Duodenal mucosa (tissue), 2 donors: ENCODE measurements at regions not wholly inside any gene's neighbourhood (a gene's known extent, or its start where the extent isn't known, plus 50 kb on each side); places are given as distances from the start of the nearest gene placed in this dataset.
"Not testable (repeated sequence)": the region's sequence is repeated elsewhere in the genome, so short reads cannot be mapped to it uniquely, and the experiment has no call there.

Source experiments
- H3K27ac ChIP-seq: one replicate; pipeline ENCODE4 v1.7.0; 2013; ENCODE audit warnings: low read depth, low read length
- H3K27me3 ChIP-seq, 2 donors: one replicate each; pipeline ENCODE4 v1.7.0; 2013; ENCODE audit warnings: low read length in 2 of 2, control low read depth in 1 of 2; ENCODE audit not compliant: insufficient read depth in 2 of 2, control insufficient read depth in 1 of 2
- H3K36me3 ChIP-seq, 2 donors: one replicate each; pipeline ENCODE4 v1.7.0; 2013; ENCODE audit warnings: low read length in 2 of 2, control low read depth in 1 of 2; ENCODE audit not compliant: insufficient read depth in 2 of 2, control insufficient read depth in 1 of 2
- H3K4me1 ChIP-seq, 2 donors: one replicate each; pipeline ENCODE4 v1.7.0; 2013; ENCODE audit warnings: low read length in 2 of 2, control low read depth in 1 of 2; ENCODE audit not compliant: insufficient read depth in 2 of 2, control insufficient read depth in 1 of 2
- H3K4me3 ChIP-seq, 2 donors: one replicate each; pipeline ENCODE4 v1.7.0; 2013; ENCODE audit warnings: low read length in 2 of 2, low read depth in 1 of 2
- H3K9ac ChIP-seq, 2 donors: one replicate each; pipeline ENCODE4 v1.7.0; 2013; ENCODE audit warnings: low read length in 2 of 2, low read depth in 1 of 2
- H3K9me3 ChIP-seq, 2 donors: one replicate each; pipeline ENCODE4 v1.7.0; 2013; ENCODE audit warnings: low read length in 2 of 2, control low read depth in 1 of 2; ENCODE audit not compliant: control insufficient read depth in 1 of 2

DNA sequence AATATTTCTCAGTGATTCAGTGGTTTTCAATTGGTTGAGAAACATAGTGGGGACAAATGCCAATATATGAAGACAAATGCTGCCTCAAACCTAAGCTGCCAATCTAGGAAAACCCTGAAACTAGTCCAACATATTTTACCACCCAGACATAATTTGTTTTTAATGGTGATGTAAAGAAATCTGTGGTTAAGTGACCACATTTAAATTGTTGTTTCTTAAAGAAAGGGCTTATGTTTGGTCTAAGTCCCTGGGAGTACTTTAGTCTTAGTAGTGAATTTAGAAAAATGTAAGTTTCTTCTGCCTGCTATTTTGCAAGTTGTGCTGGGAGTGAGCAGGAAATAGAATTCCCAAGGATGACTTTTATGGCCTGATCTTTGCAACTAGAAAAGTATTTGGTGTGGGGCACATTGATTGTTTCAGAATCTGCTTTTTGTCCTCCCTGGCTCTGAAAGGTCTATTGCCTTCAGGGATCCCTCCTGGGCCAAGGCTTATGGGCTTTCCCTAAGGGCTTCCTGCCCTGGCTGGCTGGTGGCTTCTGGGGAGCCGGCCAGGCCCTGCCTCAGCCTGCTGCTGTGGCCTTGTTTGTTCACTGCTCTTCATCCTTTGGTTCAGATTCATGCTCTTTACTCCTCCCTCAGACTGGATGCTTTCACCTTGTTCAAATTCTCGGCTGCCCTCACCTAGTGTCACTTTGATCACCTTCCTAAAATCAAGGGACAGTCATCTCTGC is 169.8 kb upstream of the JADE1 start:
- Histone ChIP-seq H3K9ac (no peak overlapping the region), H3K27me3 (no peaks in the 10 kb centered on the region), H3K36me3 (no peaks in the 10 kb centered on the region), H3K4me3 (no peak overlapping the region), H3K27ac (no peak overlapping the region), H3K9me3 (no peaks in the 10 kb centered on the region), H3K4me1 (peaks cover 0 to 8% of the 10 kb centered on the region in 2 donors)

DNA sequence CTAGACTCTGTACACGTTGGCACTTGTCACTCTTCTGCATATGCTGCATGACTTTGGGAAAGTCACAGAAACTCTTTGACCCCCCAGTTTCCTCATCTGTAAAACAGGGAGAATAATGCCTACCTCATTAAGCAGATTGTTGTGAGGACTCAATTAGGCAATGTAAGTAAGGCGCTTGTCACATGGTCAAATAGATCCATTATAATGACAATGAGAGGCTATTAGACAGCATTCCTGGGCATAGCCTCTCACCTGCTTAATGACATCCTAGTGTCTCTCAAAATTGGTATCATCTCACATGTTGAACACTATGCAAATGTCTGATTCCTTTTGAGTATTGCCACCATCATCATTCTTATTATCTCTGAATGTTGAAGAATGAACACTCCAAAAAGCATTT is 172.6 kb upstream of the JADE1 start:
- H3K27ac ChIP-seq, result no peak overlapping the region
- H3K4me1 ChIP-seq, result peaks cover 8 to 11% of the 10 kb centered on the region in 2 donors
- H3K36me3 ChIP-seq, result no peaks in the 10 kb centered on the region
- H3K9ac ChIP-seq, result no peak overlapping the region
- H3K27me3 ChIP-seq, result no peaks in the 10 kb centered on the region
- no peak overlapping the region for H3K4me3 ChIP-seq
- no peaks in the 10 kb centered on the region for H3K9me3 ChIP-seq

DNA sequence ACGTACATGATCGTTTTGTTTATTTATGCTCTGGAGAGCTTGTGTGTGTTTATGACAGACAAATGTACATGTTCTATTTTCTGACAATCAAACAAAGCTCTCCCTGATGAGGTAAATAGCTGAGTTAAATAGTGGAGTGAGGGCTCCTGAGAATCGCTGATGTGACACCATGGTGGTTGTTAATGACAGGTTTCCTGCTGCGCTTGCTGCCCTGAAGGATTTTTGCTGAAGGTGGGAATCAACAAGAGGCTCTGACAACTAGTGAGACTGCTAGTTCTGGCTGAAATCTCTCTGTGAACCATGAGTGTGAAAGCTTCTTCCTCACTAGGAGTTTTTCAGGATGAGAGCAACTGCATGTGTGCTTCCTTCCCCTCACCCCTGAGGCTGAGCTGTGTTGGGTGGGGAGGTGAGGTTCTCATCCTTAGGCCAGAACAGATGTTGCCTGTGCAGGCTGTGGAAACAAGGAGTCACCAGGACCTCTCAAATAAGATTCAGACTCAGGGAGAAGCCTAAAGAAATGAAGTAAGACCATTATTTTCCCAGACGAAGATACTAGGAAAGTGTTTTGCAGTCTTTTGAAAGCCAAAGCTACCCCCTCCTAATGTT is 173.4 kb upstream of the JADE1 start:
- H3K9ac ChIP-seq, result no peak overlapping the region
- no peak overlapping the region for H3K4me3 ChIP-seq
- H3K36me3 ChIP-seq, result no peaks in the 10 kb centered on the region
- no peak overlapping the region for H3K27ac ChIP-seq
- no peaks in the 10 kb centered on the region for H3K27me3 ChIP-seq
- no peaks in the 10 kb centered on the region for H3K9me3 ChIP-seq
- peaks cover 8 to 11% of the 10 kb centered on the region in 2 donors for H3K4me1 ChIP-seq

DNA sequence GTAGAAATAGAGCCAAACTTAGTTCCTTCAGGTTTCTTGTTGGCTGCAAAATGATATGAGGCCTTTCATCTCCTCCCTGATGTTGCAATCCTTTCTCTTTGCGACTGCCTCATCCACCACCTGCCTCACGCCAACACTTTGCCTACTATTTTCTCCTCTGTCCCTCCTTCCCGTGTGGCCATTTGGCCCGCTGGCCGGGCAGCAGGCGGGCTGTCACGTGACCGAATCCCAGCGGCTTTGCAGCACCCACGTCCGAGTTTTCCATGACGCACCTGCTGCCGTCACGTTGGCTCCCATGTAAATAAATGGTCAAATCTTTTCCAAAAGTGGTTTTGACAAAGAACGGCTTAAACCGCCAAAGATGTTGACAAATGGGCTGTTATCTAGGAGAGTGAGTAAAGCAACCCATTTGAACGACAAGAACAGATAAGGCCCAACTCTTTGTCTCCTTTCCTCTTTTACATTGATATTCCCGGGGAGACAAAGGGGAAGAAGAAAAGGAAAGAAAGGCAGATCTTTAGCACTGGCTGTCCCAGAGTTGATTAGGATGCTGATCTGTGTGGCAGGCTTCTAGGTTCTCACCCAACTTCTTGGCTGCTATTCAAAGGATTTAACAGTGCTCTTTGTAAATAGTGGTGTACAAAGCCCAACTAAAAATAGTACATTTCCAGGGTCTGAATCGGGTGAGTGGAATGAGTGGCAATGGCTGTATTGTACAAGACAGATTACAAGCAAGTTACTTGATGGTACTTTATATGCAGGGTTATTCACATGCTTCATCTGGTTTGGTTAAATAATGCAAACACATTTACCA is 174.2 kb upstream of the JADE1 start:
- Histone ChIP-seq H3K36me3 (no peaks in the 10 kb centered on the region), H3K9ac (no peak overlapping the region), H3K9me3 (no peaks in the 10 kb centered on the region), H3K27ac (no peak overlapping the region), H3K4me3 (no peak overlapping the region), H3K27me3 (no peaks in the 10 kb centered on the region), H3K4me1 (peaks cover 8 to 11% of the 10 kb centered on the region in 2 donors)

DNA sequence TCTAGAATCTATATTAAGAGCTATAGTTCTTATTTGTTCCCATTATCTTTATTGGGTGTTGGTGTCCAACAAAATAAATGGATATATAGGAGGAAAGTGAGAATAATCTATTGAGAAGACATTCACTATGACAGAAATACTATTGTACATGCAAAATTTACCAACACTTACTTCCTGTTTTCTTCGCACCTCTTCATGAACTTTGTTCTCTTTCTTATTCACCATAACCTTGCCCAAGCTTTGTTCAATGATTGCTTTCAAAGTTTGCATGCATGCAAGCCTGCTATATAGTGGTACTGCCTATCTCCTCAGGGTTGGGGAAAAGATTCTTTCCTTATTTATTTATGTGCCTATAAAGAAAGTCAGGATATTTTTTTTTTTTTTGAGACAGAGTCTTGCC is 176.4 kb upstream of the JADE1 start:
- Histone ChIP-seq H3K36me3 (no peaks in the 10 kb centered on the region), H3K4me3 (no peak overlapping the region), H3K27me3 (no peaks in the 10 kb centered on the region), H3K9ac (no peak overlapping the region), H3K27ac (no peak overlapping the region), H3K4me1 (peaks cover 0 to 11% of the 10 kb centered on the region in 2 donors), H3K9me3 (no peaks in the 10 kb centered on the region)

DNA sequence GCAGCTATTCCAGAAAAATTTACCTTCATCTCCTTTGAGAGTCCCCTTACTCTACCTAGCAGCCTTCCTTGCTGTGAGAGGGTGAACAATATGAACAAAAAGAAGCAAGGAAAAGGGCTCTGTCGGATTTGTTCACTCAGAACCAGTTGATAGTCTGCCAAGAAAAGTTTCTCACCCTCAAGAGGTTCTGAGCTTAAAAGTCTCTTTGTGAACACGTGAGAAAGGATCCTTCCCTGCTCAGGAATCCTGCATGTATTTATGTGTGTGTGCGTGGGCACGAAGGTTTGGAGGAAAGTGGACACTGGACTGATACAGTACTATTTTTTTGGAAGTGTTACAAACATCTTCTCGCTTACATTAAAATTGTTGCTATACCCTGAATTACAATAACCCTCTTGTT is 178.6 kb upstream of the JADE1 start:
- H3K27me3 ChIP-seq, result no peaks in the 10 kb centered on the region
- H3K36me3 ChIP-seq, result no peaks in the 10 kb centered on the region
- no peak overlapping the region for H3K4me3 ChIP-seq
- no peaks in the 10 kb centered on the region for H3K9me3 ChIP-seq
- no peak overlapping the region for H3K27ac ChIP-seq
- H3K4me1 ChIP-seq, result peaks cover 0 to 11% of the 10 kb centered on the region in 2 donors
- H3K9ac ChIP-seq, result no peak overlapping the region

DNA sequence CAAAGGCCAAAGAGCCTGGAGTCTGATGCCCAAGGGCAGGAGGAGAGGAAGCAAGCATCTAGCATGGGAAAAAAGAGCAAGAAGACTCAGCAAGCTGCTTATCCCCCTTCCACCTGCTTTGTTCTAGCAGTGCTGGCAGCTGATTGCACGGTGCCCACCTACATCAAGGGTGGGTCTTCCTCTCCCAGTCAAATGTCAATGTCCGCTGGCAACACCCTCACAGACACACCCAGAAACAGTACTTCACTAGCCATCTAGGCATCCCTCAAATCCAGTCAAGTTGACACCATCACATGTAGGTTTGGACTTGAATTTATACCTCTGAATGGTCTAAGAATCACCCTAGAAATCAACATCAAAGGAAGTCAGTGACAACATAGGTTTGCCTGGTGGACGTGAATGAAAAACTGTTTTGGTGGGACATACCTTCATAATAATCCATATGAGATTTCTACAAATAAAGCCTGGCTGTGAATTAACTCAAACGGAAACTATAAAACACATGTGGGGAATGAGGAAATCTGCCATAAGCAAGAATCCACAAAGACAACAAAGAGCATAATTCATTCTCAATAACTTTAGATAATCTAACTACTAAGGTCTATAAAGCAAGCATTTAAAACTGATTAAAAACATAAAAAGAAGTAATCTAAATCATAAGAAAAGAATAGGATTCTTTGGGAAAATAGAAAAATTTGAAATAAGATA is 185.8 kb upstream of the JADE1 start:
- H3K9ac ChIP-seq, result no peak overlapping the region
- no peaks in the 10 kb centered on the region for H3K4me1 ChIP-seq

DNA sequence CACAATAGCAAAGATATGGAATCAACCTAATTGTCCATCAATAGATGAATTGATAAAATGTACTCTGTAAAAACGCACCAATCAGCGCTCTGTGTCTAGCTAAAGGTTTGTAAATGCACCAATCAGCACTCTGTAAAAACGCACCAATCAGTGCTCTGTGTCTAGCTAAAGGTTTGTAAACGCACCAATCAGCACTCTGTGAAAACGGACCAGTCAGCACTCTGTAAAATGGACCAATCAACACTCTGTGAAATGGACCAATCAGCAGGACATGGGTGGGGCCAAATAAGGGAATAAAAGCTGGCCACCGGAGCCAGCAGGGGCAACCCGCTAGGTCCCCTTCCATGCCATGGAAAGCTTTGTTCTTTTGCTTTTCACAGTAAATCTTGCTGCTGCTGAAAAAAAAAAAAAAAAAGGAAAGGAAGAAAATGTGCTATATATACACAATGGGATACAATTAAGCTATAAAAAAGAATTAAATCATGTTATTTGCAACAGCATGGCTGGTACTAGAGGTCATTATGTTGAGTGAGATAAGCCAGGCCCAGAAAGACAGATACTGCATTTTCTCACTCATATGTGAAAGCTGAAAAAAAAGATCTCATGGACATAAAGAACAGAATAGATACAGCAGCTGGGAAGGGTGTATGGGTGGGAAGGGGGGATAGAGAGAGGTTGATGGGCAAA is 189.1 kb upstream of the JADE1 start:
- not testable (repeated sequence) for H3K27ac ChIP-seq, H3K27me3 ChIP-seq, H3K9ac ChIP-seq, H3K36me3 ChIP-seq, H3K4me1 ChIP-seq, H3K9me3 ChIP-seq, H3K4me3 ChIP-seq

More for the DNA sequence above, 185.8 kb upstream of the JADE1 start:
- Histone ChIP-seq H3K4me3 (no peak overlapping the region), H3K27ac (no peak overlapping the region), H3K9me3 (no peaks in the 10 kb centered on the region), H3K36me3 (no peaks in the 10 kb centered on the region), H3K27me3 (no peaks in the 10 kb centered on the region)

DNA sequence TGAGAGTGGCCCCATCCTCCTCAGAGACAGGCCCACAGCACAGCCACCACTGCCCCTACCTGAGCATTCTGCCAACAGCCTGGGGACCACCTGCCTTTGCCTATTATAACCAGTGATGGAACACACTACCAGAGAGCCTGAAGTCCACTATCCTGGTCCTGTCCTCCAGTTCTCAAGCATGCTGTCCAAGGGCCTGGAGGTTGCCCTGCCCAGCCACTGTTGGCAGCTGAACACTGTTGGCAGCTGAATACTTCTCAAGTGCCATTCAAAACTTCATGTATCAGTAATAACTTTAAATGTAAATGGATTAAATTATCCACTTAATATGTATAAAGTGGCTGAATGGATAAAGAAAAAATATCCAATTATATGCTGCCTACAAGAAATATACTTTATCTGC is 194.3 kb upstream of the JADE1 start:
- Histone ChIP-seq H3K4me3 (no peak overlapping the region), H3K9me3 (no peaks in the 10 kb centered on the region), H3K4me1 (no peaks in the 10 kb centered on the region), H3K27me3 (no peaks in the 10 kb centered on the region), H3K27ac (no peak overlapping the region), H3K36me3 (no peaks in the 10 kb centered on the region), H3K9ac (no peak overlapping the region)
